ENCODE measurements at regions not wholly inside any gene's neighbourhood (a gene's known extent, or its start where the extent isn't known, plus 50 kb on each side); places are given as distances from the start of the nearest gene placed in this dataset.

- Histone ChIP-seq H3K27me3 (ENCODE audit: insufficient read depth, low read length) (no peaks in the 10 kb centered on the region), H3K27ac (ENCODE audit: low read depth, low read length) (no peak overlapping the region), H3K36me3 (ENCODE audit: insufficient read depth, low read length) (no peaks in the 10 kb centered on the region), H3K9me3 (ENCODE audit: insufficient read depth, low read depth, low read length) (no peaks in the 10 kb centered on the region), H3K4me2 (ENCODE audit: low read length) (no peak overlapping the region), H3K79me2 (ENCODE audit: insufficient read depth, low read length) (no peaks in the 10 kb centered on the region), H3K4me1 (ENCODE audit: insufficient read depth, low read length) (no peaks in the 10 kb centered on the region), H2AFZ (ENCODE audit: low read depth, low read length) (no peak overlapping the region), H3K4me3 (ENCODE audit: insufficient read depth, low read depth, low read length) (no peak overlapping the region), H3K9ac (ENCODE audit: low read length) (no peak overlapping the region), H4K20me1 (ENCODE audit: insufficient read depth, low read length) (no peaks in the 10 kb centered on the region)
- H3K36me3 Mint-ChIP-seq (ENCODE audit: low read depth, unreplicated experiment): no peaks in the 10 kb centered on the region
- no peaks in the 10 kb centered on the region for H3K4me1 Mint-ChIP-seq (ENCODE audit: low read depth, unreplicated experiment)
- no peak overlapping the region for H3K27ac Mint-ChIP-seq (ENCODE audit: unreplicated experiment)
- H3K4me3 Mint-ChIP-seq (ENCODE audit: unreplicated experiment): no peak overlapping the region
- no peaks in the 10 kb centered on the region for H3K9me3 Mint-ChIP-seq (ENCODE audit: unreplicated experiment)
- no peak for FAIRE-seq
- no peaks in the 10 kb centered on the region for H3K27me3 Mint-ChIP-seq (ENCODE audit: low read depth, unreplicated experiment)
- TF ChIP-seq, protein P1, sequence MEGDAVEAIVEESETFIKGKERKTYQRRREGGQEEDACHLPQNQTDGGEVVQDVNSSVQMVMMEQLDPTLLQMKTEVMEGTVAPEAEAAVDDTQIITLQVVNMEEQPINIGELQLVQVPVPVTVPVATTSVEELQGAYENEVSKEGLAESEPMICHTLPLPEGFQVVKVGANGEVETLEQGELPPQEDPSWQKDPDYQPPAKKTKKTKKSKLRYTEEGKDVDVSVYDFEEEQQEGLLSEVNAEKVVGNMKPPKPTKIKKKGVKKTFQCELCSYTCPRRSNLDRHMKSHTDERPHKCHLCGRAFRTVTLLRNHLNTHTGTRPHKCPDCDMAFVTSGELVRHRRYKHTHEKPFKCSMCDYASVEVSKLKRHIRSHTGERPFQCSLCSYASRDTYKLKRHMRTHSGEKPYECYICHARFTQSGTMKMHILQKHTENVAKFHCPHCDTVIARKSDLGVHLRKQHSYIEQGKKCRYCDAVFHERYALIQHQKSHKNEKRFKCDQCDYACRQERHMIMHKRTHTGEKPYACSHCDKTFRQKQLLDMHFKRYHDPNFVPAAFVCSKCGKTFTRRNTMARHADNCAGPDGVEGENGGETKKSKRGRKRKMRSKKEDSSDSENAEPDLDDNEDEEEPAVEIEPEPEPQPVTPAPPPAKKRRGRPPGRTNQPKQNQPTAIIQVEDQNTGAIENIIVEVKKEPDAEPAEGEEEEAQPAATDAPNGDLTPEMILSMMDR (IDR thresholded peaks at IDR 0.05; ENCODE audit: insufficient read depth, low read depth, low read length): no peak
- no peak for TF ChIP-seq EZH2 (IDR thresholded peaks at IDR 0.05; ENCODE audit: insufficient read depth, low read length)
- no peak for DNase-seq (ENCODE audit: low read depth)
Observed at GRCh38 chr3:116870379-116870778, 160.8 kb downstream of the TUSC7 start.

DNA sequence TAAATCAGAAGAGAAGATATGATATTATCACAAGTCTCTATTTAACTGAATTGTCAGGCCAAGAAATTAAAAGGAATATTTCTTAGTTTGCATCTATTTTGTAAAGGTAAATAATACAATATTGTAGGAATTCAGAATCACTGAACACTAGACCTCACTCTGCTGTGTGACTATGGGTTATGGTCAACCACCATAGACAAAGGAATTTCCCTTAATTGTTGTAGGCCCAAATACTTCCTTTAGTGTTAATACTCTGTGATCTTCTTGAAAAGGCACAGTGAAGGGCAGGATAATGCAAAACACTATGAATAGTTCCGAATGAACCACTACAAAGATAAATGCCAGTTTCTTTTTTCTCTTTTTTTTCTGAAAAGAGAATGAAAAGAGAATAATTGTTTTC, 162.3 kb downstream of the TUSC7 start:
- FAIRE-seq: no peak
- no peak overlapping the region for H3K27ac Mint-ChIP-seq (ENCODE audit: unreplicated experiment)

DNA sequence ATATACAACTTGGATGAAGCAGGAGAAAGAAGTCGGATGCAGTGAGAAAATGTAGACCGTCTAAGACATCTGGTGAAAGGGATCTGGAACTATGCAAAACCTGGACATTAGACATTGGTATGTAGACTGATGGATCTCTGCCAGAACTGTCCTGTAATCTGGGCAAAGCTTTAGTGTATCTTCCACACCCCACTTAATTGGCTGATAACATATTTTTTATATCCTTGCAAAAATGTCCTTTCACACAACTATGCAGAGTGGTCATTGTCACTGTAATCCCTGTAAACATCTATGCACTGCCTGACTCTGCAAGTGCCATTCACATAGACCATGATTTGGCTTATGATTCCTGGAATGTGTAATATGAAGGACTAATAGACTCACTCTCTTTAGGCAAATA, 163.1 kb downstream of the TUSC7 start:
- no peak for FAIRE-seq

More for the DNA sequence above, 162.3 kb downstream of the TUSC7 start:
- no peaks in the 10 kb centered on the region for H3K27me3 ChIP-seq (ENCODE audit: insufficient read depth, low read length)
- no peak overlapping the region for H3K27ac ChIP-seq (ENCODE audit: low read depth, low read length)
- Mint-ChIP-seq H3K4me3 (ENCODE audit: unreplicated experiment) (no peak overlapping the region), H3K4me1 (ENCODE audit: low read depth, unreplicated experiment) (no peaks in the 10 kb centered on the region), H3K36me3 (ENCODE audit: low read depth, unreplicated experiment) (no peaks in the 10 kb centered on the region), H3K9me3 (ENCODE audit: unreplicated experiment) (no peaks in the 10 kb centered on the region), H3K27me3 (ENCODE audit: low read depth, unreplicated experiment) (no peaks in the 10 kb centered on the region)
- H3K9me3 ChIP-seq (ENCODE audit: insufficient read depth, low read depth, low read length): no peaks in the 10 kb centered on the region
- H2AFZ ChIP-seq (ENCODE audit: low read depth, low read length): no peak overlapping the region
- H3K4me3 ChIP-seq (ENCODE audit: insufficient read depth, low read depth, low read length): no peak overlapping the region
- no peaks in the 10 kb centered on the region for H4K20me1 ChIP-seq (ENCODE audit: insufficient read depth, low read length)
- no peak overlapping the region for H3K4me2 ChIP-seq (ENCODE audit: low read length)
- no peak overlapping the region for H3K9ac ChIP-seq (ENCODE audit: low read length)
- no peaks in the 10 kb centered on the region for H3K4me1 ChIP-seq (ENCODE audit: insufficient read depth, low read length)
- DNase-seq (ENCODE audit: low read depth): no peak
- H3K36me3 ChIP-seq (ENCODE audit: insufficient read depth, low read length): no peaks in the 10 kb centered on the region
- TF ChIP-seq EZH2 (IDR thresholded peaks at IDR 0.05; ENCODE audit: insufficient read depth, low read length): no peak
- TF ChIP-seq, protein P1 (IDR thresholded peaks at IDR 0.05; ENCODE audit: insufficient read depth, low read depth, low read length): no peak
- no peaks in the 10 kb centered on the region for H3K79me2 ChIP-seq (ENCODE audit: insufficient read depth, low read length)

More for the DNA sequence above, 163.1 kb downstream of the TUSC7 start:
- DNase-seq (ENCODE audit: low read depth): no peak
- no peak overlapping the region for H2AFZ ChIP-seq (ENCODE audit: low read depth, low read length)
- TF ChIP-seq EZH2 (IDR thresholded peaks at IDR 0.05; ENCODE audit: insufficient read depth, low read length): no peak
- TF ChIP-seq, protein P1 (IDR thresholded peaks at IDR 0.05; ENCODE audit: insufficient read depth, low read depth, low read length): no peak
- no peak overlapping the region for H3K27ac ChIP-seq (ENCODE audit: low read depth, low read length)
- no peaks in the 10 kb centered on the region for H4K20me1 ChIP-seq (ENCODE audit: insufficient read depth, low read length)
- no peaks in the 10 kb centered on the region for H3K36me3 Mint-ChIP-seq (ENCODE audit: low read depth, unreplicated experiment)
- no peak overlapping the region for H3K4me3 ChIP-seq (ENCODE audit: insufficient read depth, low read depth, low read length)
- no peaks in the 10 kb centered on the region for H3K9me3 Mint-ChIP-seq (ENCODE audit: unreplicated experiment)
- H3K36me3 ChIP-seq (ENCODE audit: insufficient read depth, low read length): no peaks in the 10 kb centered on the region
- H3K9me3 ChIP-seq (ENCODE audit: insufficient read depth, low read depth, low read length): no peaks in the 10 kb centered on the region
- no peaks in the 10 kb centered on the region for H3K27me3 Mint-ChIP-seq (ENCODE audit: low read depth, unreplicated experiment)
- H3K9ac ChIP-seq (ENCODE audit: low read length): no peak overlapping the region
- no peaks in the 10 kb centered on the region for H3K27me3 ChIP-seq (ENCODE audit: insufficient read depth, low read length)
- H3K4me3 Mint-ChIP-seq (ENCODE audit: unreplicated experiment): no peak overlapping the region
- H3K27ac Mint-ChIP-seq (ENCODE audit: unreplicated experiment): no peak overlapping the region
- no peaks in the 10 kb centered on the region for H3K79me2 ChIP-seq (ENCODE audit: insufficient read depth, low read length)
- no peaks in the 10 kb centered on the region for H3K4me1 Mint-ChIP-seq (ENCODE audit: low read depth, unreplicated experiment)
- H3K4me2 ChIP-seq (ENCODE audit: low read length): no peak overlapping the region
- no peaks in the 10 kb centered on the region for H3K4me1 ChIP-seq (ENCODE audit: insufficient read depth, low read length)

Measured in astrocyte (in vitro differentiated cells and primary cell).